SK-N-MC (cell line): ENCODE measurements at regions not wholly inside any gene's neighbourhood (a gene's known extent, or its start where the extent isn't known, plus 50 kb on each side); places are given as distances from the start of the nearest gene placed in this dataset.
"Not testable (repeated sequence)": the region's sequence is repeated elsewhere in the genome, so short reads cannot be mapped to it uniquely, and the experiment has no call there.

Experiments used
- DNase-seq: peaks from one replicate; pipeline ENCODE4 v3.0.0-alpha.2; 2011; ENCODE audit warnings: low read depth, low spot score
- H3K27ac ChIP-seq: fragments of 200-600 bp; sonication (generic); 2 replicates; pipeline ENCODE4 v1.5.1; 2016; ENCODE audit warnings: mixed run types
- H3K36me3 ChIP-seq: fragments of 200-600 bp; sonication (generic); 2 replicates; pipeline ENCODE4 v1.6.1; 2017; ENCODE audit warnings: antibody characterized with exemption, low read length, mixed read lengths; ENCODE audit not compliant: insufficient read depth
- H3K4me3 ChIP-seq: fragments of 200-600 bp; sonication (generic); 2 replicates; pipeline ENCODE4 v1.5.1; 2016
- H3K9ac ChIP-seq: fragments of 200-600 bp; sonication (generic); 2 replicates; pipeline ENCODE4 v1.8.0; 2017; ENCODE audit warnings: mixed run types, mixed read lengths; ENCODE audit not compliant: insufficient read length
- H3K9me3 ChIP-seq: fragments of 200-600 bp; sonication (generic); 2 replicates; pipeline ENCODE4 v1.6.1; 2017; ENCODE audit warnings: low read depth, mild to moderate bottlenecking, antibody characterized with exemption, low read length, moderate library complexity, mixed read lengths
- EZH2 ChIP-seq: fragments of 200-600 bp; sonication (generic); IDR thresholded peaks from one replicate; pipeline ENCODE4 v1.6.1; 2017; ENCODE audit warnings: antibody characterized with exemption
- FOXP2 ChIP-seq: optimal IDR thresholded peaks from 2 replicates; pipeline ENCODE3; 2011; ENCODE audit warnings: mild to moderate bottlenecking, moderate library complexity; ENCODE audit not compliant: insufficient read depth; ENCODE audit errors: extremely low read length, control extremely low read depth
- POLR2AphosphoS5 ChIP-seq: IDR thresholded peaks from 2 replicates; pipeline ENCODE4 v1.6.1; 2012; ENCODE audit warnings: mild to moderate bottlenecking, low read depth, low read length, borderline replicate concordance

GRCh38 chr12:131468206-131468605 is 242.7 kb upstream of the SFSWAP start:
- no peak overlapping the region for H3K27ac ChIP-seq
- H3K9ac ChIP-seq: no peak overlapping the region
- no peaks in the 10 kb centered on the region for H3K9me3 ChIP-seq
- H3K36me3 ChIP-seq: no peaks in the 10 kb centered on the region
- TF ChIP-seq FOXP2 (no peak), EZH2 (no peak), POLR2AphosphoS5 (no peak)
- no peak for DNase-seq
- no peak overlapping the region for H3K4me3 ChIP-seq

- not testable (repeated sequence) for H3K4me3 ChIP-seq, H3K36me3 ChIP-seq, H3K9me3 ChIP-seq, DNase-seq, H3K9ac ChIP-seq, H3K27ac ChIP-seq
Observed at GRCh38 chr12:131469945-131470344, 240.9 kb upstream of the SFSWAP start.

DNA sequence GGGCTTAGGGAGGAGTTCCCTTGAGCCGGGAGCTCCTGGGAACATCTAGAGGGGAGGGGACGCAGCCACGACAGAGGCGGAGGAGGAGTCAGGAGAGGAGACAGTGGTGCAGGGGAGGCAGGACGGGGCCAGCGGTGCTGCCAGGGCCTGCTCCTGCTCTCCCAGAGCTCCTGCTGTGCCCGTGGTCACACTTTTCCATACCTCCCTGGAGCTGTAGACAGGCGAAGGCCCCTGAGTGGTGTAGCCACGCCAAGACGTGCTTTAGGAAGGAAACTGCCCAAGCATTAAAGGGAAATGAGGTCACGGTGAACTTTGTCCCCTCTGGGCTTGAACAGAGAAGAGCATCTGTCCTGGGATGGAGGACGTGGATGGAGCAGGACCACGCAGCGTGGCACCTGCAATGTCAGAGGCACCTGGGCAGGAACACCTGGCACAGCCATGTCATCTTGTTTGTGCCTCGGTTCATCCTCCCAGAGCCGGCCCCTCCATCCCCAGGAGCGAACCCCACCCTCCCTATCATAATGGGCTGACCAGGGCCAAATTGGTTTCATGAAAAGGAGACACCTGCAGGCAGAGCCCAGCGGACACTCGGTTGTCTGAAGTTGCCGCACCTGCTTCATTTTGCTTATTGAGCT is 239.5 kb upstream of the SFSWAP start:
- DNase-seq: no peak
- TF ChIP-seq FOXP2 (no peak), POLR2AphosphoS5 (no peak), EZH2 (no peak)
- Histone ChIP-seq H3K27ac (no peak overlapping the region), H3K9me3 (no peaks in the 10 kb centered on the region), H3K9ac (no peak overlapping the region), H3K36me3 (no peaks in the 10 kb centered on the region), H3K4me3 (no peak overlapping the region)

GRCh38 chr12:131471946-131472732 is 238.8 kb upstream of the SFSWAP start:
- Histone ChIP-seq H3K4me3 (no peak overlapping the region), H3K9me3 (no peaks in the 10 kb centered on the region), H3K36me3 (no peaks in the 10 kb centered on the region), H3K27ac (no peak overlapping the region), H3K9ac (no peak overlapping the region)
- TF ChIP-seq FOXP2: no peak
- no peak for TF ChIP-seq EZH2
- TF ChIP-seq POLR2AphosphoS5: no peak
- DNase-seq: no peak

DNA sequence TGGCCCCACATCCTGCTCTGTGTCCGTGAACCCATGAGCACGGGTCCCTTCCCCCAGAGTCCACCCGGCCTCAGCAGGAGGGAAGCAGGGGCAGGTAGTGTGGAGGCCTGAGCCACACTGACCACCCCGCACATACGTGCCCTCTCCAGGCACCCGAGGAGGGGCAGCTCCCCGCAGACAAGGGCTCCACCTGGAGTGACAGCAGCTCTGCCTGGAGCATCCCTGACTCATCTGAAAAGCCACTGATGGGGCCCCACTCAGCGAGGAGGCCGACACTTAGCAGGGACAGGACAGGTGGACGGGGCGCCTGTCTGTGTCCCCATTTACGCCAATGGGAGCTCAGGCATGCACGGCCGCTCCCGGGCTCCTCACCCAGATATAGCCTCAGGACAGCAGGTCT is 237.6 kb upstream of the SFSWAP start:
- no peak for DNase-seq
- Histone ChIP-seq H3K9me3 (no peaks in the 10 kb centered on the region), H3K36me3 (no peaks in the 10 kb centered on the region), H3K9ac (no peak overlapping the region), H3K27ac (no peak overlapping the region), H3K4me3 (no peak overlapping the region)
- TF ChIP-seq POLR2AphosphoS5 (no peak), FOXP2 (no peak), EZH2 (no peak)

GRCh38 chr12:131473741-131474709 is 236.9 kb upstream of the SFSWAP start:
- no peaks in the 10 kb centered on the region for H3K36me3 ChIP-seq
- H3K9ac ChIP-seq: no peak overlapping the region
- H3K27ac ChIP-seq: no peak overlapping the region
- no peak overlapping the region for H3K4me3 ChIP-seq
- no peak for DNase-seq
- TF ChIP-seq FOXP2 (no peak), POLR2AphosphoS5 (no peak), EZH2 (no peak)
- H3K9me3 ChIP-seq: no peaks in the 10 kb centered on the region

DNA sequence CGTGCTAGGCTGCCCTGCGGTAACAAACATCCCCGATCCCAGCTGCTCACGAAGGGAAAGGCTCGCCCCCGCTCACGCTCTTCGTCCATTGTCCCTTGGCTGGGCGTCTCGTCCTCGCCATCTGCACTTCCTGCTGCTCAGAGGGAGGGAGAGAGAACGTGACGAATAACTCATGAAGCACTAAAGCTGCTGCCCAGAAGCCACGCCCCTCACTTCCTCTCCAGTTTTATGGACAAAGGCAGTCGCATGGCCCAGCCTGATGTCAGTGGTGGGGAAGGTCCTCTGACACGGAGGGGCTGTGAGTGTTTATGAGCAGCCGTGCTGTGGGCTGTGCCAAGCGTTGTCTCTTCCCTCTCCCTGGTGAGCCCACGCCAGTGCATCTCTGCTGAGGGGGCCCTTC is 235.9 kb upstream of the SFSWAP start:
- H3K27ac ChIP-seq, H3K9ac ChIP-seq, H3K36me3 ChIP-seq, H3K9me3 ChIP-seq, H3K4me3 ChIP-seq, DNase-seq: not testable (repeated sequence)

DNA sequence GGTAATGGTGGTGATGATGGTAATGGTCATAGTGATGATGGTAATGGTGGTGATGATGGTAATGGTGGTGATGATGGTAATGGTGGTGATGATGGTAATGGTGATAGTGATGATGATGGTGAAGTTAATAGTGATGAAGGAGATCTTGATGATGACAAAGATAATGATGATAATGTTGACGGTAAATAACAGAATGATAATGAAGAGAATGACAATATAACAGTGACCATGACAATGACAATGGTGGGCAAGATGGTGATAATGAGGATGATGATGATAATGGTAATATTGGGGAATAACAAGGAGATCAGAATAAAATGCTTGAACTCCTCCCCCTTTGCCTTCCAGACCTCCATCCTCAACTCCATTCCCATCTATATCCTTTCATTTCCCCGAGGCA is 233.3 kb upstream of the SFSWAP start:
- Histone ChIP-seq H3K4me3 (no peak overlapping the region), H3K9me3 (no peaks in the 10 kb centered on the region), H3K27ac (no peak overlapping the region), H3K36me3 (no peaks in the 10 kb centered on the region), H3K9ac (no peak overlapping the region)
- TF ChIP-seq EZH2: no peak
- TF ChIP-seq FOXP2: no peak
- TF ChIP-seq POLR2AphosphoS5: no peak
- no peak for DNase-seq

DNA sequence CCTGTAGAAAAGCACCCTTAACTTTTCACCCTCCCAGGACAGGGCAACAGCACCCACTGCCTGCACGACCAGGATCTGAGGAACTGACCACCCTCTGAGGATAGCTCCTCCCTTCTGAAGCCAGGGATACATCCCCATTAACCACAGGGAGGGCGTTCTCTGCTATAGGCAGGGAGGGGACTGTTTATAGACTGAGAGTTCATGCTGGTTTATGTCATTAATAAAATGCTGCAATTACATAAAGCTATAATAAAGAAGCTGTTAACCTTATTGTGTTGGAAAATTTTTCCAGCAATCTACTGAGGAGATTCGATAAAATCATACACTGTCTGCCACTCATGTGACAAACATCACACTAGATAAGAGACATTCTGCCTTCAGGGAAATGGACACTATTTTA is 232.4 kb upstream of the SFSWAP start:
- DNase-seq: no peak
- H3K9me3 ChIP-seq: no peaks in the 10 kb centered on the region
- no peak overlapping the region for H3K4me3 ChIP-seq
- H3K36me3 ChIP-seq: no peaks in the 10 kb centered on the region
- H3K9ac ChIP-seq: no peak overlapping the region
- TF ChIP-seq FOXP2 (no peak), POLR2AphosphoS5 (no peak)
- H3K27ac ChIP-seq: no peak overlapping the region
